HCT116 (cell line): ENCODE measurements at regions not wholly inside any gene's neighbourhood (a gene's known extent, or its start where the extent isn't known, plus 50 kb on each side); places are given as distances from the start of the nearest gene placed in this dataset.

Experiments
- ATAC-seq: fragments of 200-7000 bp; cut with Tn5 transposase; 2 replicates; pipeline ENCODE4 v1.9.1; 2020; ENCODE audit warnings: mild to moderate bottlenecking, moderate library complexity
- BruUV-seq: library from RNA; stranded (reverse); fragments of 400-500 nt; replicated peaks from 2 replicates; lab custom pipeline; 2021; lab: Mats Ljungman, UMichigan
- CTCF ChIA-PET: fragments of 300-600 bp; sonication (Branson Sonifier 250); formaldehyde crosslinking; loops from one replicate; lab custom pipeline; 2021; ENCODE audit warnings: antibody characterized with exemption; lab: Charles Lee
- POLR2A ChIA-PET: fragments of 300-600, 350-600 bp; sonication (Branson Sonifier 250); formaldehyde crosslinking; loops from one replicate; lab custom pipeline; 2021; ENCODE audit warnings: antibody characterized with exemption; lab: Charles Lee
- RAD21 ChIA-PET, 2 experiments: fragments of 300-600 bp; sonication (Branson Sonifier 250); formaldehyde crosslinking; loops; one replicate each; lab custom pipeline; 2023; ENCODE audit warnings: low total read pairs in 2 of 2; ENCODE audit not compliant: uncharacterized antibody in 2 of 2, unreplicated experiment in 2 of 2, low non-redundant PET in 1 of 2; lab: Charles Lee
- DNase-seq: peaks from one replicate; pipeline ENCODE4 v3.0.0-alpha.2; 2010; ENCODE audit warnings: low read depth, low spot score
- H2AFZ ChIP-seq: fragments of 200-600 bp; shearing (Covaris generic), sonication (generic); 2 replicates; pipeline ENCODE4 v1.6.1; 2017; ENCODE audit warnings: low read depth, mixed run types, mixed read lengths, antibody characterized with exemption, low read length; ENCODE audit not compliant: poor library complexity, severe bottlenecking
- H3K27ac ChIP-seq: 2 replicates; pipeline ENCODE4 v1.5.1; 2012; ENCODE audit warnings: low read depth, low read length
- H3K27me3 ChIP-seq: fragments of 200-600 bp; sonication (generic); 2 replicates; pipeline ENCODE4 v1.6.1; 2016; ENCODE audit warnings: mixed run types, low read length, mixed read lengths; ENCODE audit not compliant: insufficient read depth
- H3K36me3 ChIP-seq, 2 experiments: fragments of 200-500 bp in 1 of 2; fragments of 200-600 bp in 1 of 2; sonication (Bioruptor generic) in 1 of 2; sonication (generic) in 1 of 2; 2 replicates each; pipeline versions ENCODE4 v1.5.1 to v1.6.1; 2014 to 2016; ENCODE audit warnings: low read length in 2 of 2, inconsistent platforms in 1 of 2, mixed read lengths in 1 of 2, mixed run types in 1 of 2; ENCODE audit not compliant: insufficient read depth in 2 of 2, control insufficient read depth in 1 of 2
- H3K4me1 ChIP-seq, 2 experiments: fragments of 200-600 bp in 1 of 2; sonication (generic) in 1 of 2; 2 replicates each; pipeline versions ENCODE4 v1.5.1 to v1.6.1; 2012 to 2017; ENCODE audit warnings: low read length in 2 of 2, inconsistent platforms in 1 of 2, mild to moderate bottlenecking in 1 of 2, mixed read lengths in 1 of 2, mixed run types in 1 of 2, moderate library complexity in 1 of 2; ENCODE audit not compliant: insufficient read depth in 2 of 2, control insufficient read depth in 1 of 2
- H3K4me2 ChIP-seq: fragments of 200-600 bp; sonication (generic); 2 replicates; pipeline ENCODE4 v1.6.1; 2017; ENCODE audit warnings: mixed run types, low read length, mixed read lengths
- H3K4me3 ChIP-seq, 2 experiments: fragments of 200-600 bp in 1 of 2; sonication (generic) in 1 of 2; replicated peaks in 1 of 2; 2 replicates each; pipeline ENCODE4 v1.5.1; 2011 to 2016; ENCODE audit warnings: low read length in 2 of 2, control low read depth in 1 of 2, low read depth in 1 of 2, mild to moderate bottlenecking in 1 of 2, mixed read lengths in 1 of 2, mixed run types in 1 of 2
- H3K79me2 ChIP-seq: fragments of 200-600 bp; sonication (generic); 2 replicates; pipeline ENCODE4 v1.6.1; 2017; ENCODE audit warnings: mild to moderate bottlenecking, mixed run types, low read length, moderate library complexity, mixed read lengths; ENCODE audit not compliant: insufficient read depth
- H3K9ac ChIP-seq: fragments of 200-600 bp; sonication (generic); 2 replicates; pipeline ENCODE4 v1.6.1; 2016; ENCODE audit warnings: low read length, mixed read lengths
- H3K9me2 ChIP-seq: fragments of 200-600 bp; sonication (generic), shearing (Covaris generic); 2 replicates; pipeline ENCODE4 v1.6.1; 2017; ENCODE audit warnings: mixed run types, mild to moderate bottlenecking, moderate library complexity; ENCODE audit not compliant: insufficient read depth
- H3K9me3 ChIP-seq, 2 experiments: fragments of 200-500 bp in 1 of 2; fragments of 200-600 bp in 1 of 2; sonication (Bioruptor generic) in 1 of 2; sonication (generic) in 1 of 2; 2 replicates each; pipeline ENCODE4 v1.6.1; 2014 to 2017; ENCODE audit warnings: low read length in 2 of 2, mixed read lengths in 2 of 2, inconsistent platforms in 1 of 2, low read depth in 1 of 2, mild to moderate bottlenecking in 1 of 2, mixed run types in 1 of 2, moderate library complexity in 1 of 2; ENCODE audit not compliant: control insufficient read depth in 1 of 2, insufficient read depth in 1 of 2
- H4K20me1 ChIP-seq: fragments of 200-600 bp; sonication (generic), shearing (Covaris generic); 2 replicates; pipeline ENCODE4 v1.6.1; 2017; ENCODE audit warnings: mixed run types, mild to moderate bottlenecking, moderate library complexity; ENCODE audit not compliant: insufficient read depth
- CBX3 ChIP-seq: IDR thresholded peaks from 2 replicates; pipeline ENCODE4 v1.6.1; 2012; ENCODE audit warnings: low read depth
- CEBPB ChIP-seq: IDR thresholded peaks from 2 replicates; pipeline ENCODE4 v1.6.1; 2012; ENCODE audit warnings: low read depth
- EGR1 ChIP-seq: IDR thresholded peaks from 2 replicates; pipeline ENCODE4 v1.6.1; 2012; ENCODE audit warnings: low read depth
- EZH2 ChIP-seq: fragments of 200-600 bp; sonication (generic); IDR thresholded peaks from 2 replicates; pipeline ENCODE4 v1.6.1; 2017; ENCODE audit warnings: antibody characterized with exemption, mixed run types
- EZH2phosphoT487 ChIP-seq: fragments of 200-600 bp; IDR thresholded peaks from 2 replicates; pipeline ENCODE4 v1.6.1; 2018; ENCODE audit warnings: antibody characterized with exemption, borderline replicate concordance
- JUND ChIP-seq: IDR thresholded peaks from 2 replicates; pipeline ENCODE4 v1.6.1; 2012
- POLR2A ChIP-seq: IDR thresholded peaks from 2 replicates; pipeline ENCODE4 v1.7.0; 2011; ENCODE audit warnings: borderline replicate concordance; ENCODE audit not compliant: insufficient read depth, insufficient read length; ENCODE audit errors: extremely low read depth
- RAD21 ChIP-seq: IDR thresholded peaks from 2 replicates; pipeline ENCODE4 v1.6.1; 2012; ENCODE audit warnings: low read depth, mild to moderate bottlenecking
- SIN3A ChIP-seq: IDR thresholded peaks from 2 replicates; pipeline ENCODE4 v1.6.1; 2012; ENCODE audit warnings: low read depth
- SP1 ChIP-seq: IDR thresholded peaks from 2 replicates; pipeline ENCODE4 v1.6.1; 2012; ENCODE audit warnings: low read depth
- YY1 ChIP-seq: IDR thresholded peaks from 2 replicates; pipeline ENCODE4 v1.6.1; 2011; ENCODE audit warnings: low read length, low read depth, moderate library complexity, mild to moderate bottlenecking; ENCODE audit not compliant: insufficient replicate concordance; ENCODE audit errors: extremely low read depth
- intact Hi-C: fragments of 100-400 bp; cut with micrococcal nuclease; formaldehyde crosslinking; loops from 2 replicates; pipeline ENCODE4 v1.10.0; 2022
- TF ChIP-seq, protein P1 (sequence below): IDR thresholded peaks from 2 replicates; pipeline ENCODE4 v1.6.1; 2012; ENCODE audit warnings: low read depth
- TF ChIP-seq, protein P2 (sequence below): IDR thresholded peaks from 2 replicates; pipeline ENCODE4 v1.6.1; 2011; ENCODE audit warnings: mild to moderate bottlenecking, low read length, moderate library complexity; ENCODE audit not compliant: insufficient replicate concordance; ENCODE audit errors: extremely low read depth
- TF ChIP-seq, protein P3 (sequence below): IDR thresholded peaks from 2 replicates; pipeline ENCODE4 v1.6.1; 2012
- TF ChIP-seq, protein P4 (sequence below): IDR thresholded peaks from 2 replicates; pipeline ENCODE4 v1.6.1; 2012

DNA sequence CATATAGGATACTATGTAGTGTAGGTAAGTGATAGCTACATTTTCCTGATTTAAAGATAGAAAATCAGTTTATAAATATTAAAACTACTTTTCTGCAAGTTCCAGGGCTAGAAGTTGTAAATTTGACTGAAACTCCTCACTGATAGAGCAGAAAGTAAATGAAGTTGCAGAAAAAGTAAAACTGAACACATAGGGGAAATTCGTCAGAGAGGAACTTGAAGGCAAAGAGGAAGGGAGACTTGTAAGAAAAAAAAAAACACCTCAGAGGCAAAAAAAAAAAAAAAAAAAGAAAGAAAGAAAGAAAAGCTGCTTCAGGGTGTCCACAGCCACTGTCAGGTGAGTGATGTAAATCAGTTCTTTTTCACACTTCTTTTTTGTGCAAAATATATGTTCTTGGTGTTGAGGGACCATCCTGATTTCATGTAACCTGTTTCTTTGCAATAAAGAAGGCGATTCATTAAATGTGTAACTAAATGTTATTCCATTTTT lies 336.2 kb upstream of the ZNF462 start:
- H4K20me1 ChIP-seq = no peaks in the 10 kb centered on the region
- BruUV-seq = no TSS peak
- RAD21 ChIA-PET = no interaction called here
- no peak for DNase-seq
- H3K27me3 ChIP-seq = peaks cover 4% of the 10 kb centered on the region; the same call in 1 of the 2 replicates
- CTCF ChIA-PET = no interaction called here
- no peaks in the 10 kb centered on the region for H3K9me3 ChIP-seq
- H3K36me3 ChIP-seq = no peaks in the 10 kb centered on the region
- intact Hi-C loops = no loop called here
- TF ChIP-seq EGR1 = no peak
- TF ChIP-seq SP1 = no peak
- TF ChIP-seq, protein P1, sequence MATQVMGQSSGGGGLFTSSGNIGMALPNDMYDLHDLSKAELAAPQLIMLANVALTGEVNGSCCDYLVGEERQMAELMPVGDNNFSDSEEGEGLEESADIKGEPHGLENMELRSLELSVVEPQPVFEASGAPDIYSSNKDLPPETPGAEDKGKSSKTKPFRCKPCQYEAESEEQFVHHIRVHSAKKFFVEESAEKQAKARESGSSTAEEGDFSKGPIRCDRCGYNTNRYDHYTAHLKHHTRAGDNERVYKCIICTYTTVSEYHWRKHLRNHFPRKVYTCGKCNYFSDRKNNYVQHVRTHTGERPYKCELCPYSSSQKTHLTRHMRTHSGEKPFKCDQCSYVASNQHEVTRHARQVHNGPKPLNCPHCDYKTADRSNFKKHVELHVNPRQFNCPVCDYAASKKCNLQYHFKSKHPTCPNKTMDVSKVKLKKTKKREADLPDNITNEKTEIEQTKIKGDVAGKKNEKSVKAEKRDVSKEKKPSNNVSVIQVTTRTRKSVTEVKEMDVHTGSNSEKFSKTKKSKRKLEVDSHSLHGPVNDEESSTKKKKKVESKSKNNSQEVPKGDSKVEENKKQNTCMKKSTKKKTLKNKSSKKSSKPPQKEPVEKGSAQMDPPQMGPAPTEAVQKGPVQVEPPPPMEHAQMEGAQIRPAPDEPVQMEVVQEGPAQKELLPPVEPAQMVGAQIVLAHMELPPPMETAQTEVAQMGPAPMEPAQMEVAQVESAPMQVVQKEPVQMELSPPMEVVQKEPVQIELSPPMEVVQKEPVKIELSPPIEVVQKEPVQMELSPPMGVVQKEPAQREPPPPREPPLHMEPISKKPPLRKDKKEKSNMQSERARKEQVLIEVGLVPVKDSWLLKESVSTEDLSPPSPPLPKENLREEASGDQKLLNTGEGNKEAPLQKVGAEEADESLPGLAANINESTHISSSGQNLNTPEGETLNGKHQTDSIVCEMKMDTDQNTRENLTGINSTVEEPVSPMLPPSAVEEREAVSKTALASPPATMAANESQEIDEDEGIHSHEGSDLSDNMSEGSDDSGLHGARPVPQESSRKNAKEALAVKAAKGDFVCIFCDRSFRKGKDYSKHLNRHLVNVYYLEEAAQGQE = no peak
- no peak for TF ChIP-seq SIN3A
- no peak for TF ChIP-seq CBX3
- TF ChIP-seq, protein P2, sequence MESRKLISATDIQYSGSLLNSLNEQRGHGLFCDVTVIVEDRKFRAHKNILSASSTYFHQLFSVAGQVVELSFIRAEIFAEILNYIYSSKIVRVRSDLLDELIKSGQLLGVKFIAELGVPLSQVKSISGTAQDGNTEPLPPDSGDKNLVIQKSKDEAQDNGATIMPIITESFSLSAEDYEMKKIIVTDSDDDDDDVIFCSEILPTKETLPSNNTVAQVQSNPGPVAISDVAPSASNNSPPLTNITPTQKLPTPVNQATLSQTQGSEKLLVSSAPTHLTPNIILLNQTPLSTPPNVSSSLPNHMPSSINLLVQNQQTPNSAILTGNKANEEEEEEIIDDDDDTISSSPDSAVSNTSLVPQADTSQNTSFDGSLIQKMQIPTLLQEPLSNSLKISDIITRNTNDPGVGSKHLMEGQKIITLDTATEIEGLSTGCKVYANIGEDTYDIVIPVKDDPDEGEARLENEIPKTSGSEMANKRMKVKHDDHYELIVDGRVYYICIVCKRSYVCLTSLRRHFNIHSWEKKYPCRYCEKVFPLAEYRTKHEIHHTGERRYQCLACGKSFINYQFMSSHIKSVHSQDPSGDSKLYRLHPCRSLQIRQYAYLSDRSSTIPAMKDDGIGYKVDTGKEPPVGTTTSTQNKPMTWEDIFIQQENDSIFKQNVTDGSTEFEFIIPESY = no peak
- TF ChIP-seq, protein P3, sequence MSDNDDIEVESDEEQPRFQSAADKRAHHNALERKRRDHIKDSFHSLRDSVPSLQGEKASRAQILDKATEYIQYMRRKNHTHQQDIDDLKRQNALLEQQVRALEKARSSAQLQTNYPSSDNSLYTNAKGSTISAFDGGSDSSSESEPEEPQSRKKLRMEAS = no peak
- no peak for TF ChIP-seq CEBPB
- no peak for TF ChIP-seq YY1
- TF ChIP-seq EZH2 = no peak
- no peak for TF ChIP-seq POLR2A
- TF ChIP-seq RAD21 = no peak
- TF ChIP-seq EZH2phosphoT487 = no peak
- no peak for TF ChIP-seq JUND
- TF ChIP-seq, protein P4, sequence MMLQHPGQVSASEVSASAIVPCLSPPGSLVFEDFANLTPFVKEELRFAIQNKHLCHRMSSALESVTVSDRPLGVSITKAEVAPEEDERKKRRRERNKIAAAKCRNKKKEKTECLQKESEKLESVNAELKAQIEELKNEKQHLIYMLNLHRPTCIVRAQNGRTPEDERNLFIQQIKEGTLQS = no peak
- TF ChIP-seq, all 23 proteins: peak for 0
- Histone ChIP-seq H3K4me2 (no peak overlapping the region), H2AFZ (no peak overlapping the region), H3K9ac (no peak overlapping the region), H3K4me3 (no peak overlapping the region), H3K79me2 (no peaks in the 10 kb centered on the region), H3K4me1 (no peaks in the 10 kb centered on the region), H3K9me2 (no peaks in the 10 kb centered on the region), H3K27ac (no peak overlapping the region)
- POLR2A ChIA-PET = no interaction called here
- no peak for ATAC-seq
